HL-60 (cell line): ENCODE measurements at regions not wholly inside any gene's neighbourhood (a gene's known extent, or its start where the extent isn't known, plus 50 kb on each side); places are given as distances from the start of the nearest gene placed in this dataset.

Experiments
- CTCF ChIP-seq: IDR thresholded peaks from one replicate; pipeline ENCODE4 v1.5.1; 2011; ENCODE audit warnings: low read length, control low read depth, inconsistent platforms; ENCODE audit not compliant: insufficient read depth
- POLR2AphosphoS5 ChIP-seq: IDR thresholded peaks from 2 replicates; pipeline ENCODE4 v1.6.1; 2012; ENCODE audit warnings: low read depth

- TF ChIP-seq CTCF (no peak), POLR2AphosphoS5 (no peak)
Measured at GRCh38 chr12:78753058-78753457, 111.5 kb upstream of the SYT1 start.
